Progenitor cell of endocrine pancreas (in vitro differentiated cells): ENCODE measurements at regions not wholly inside any gene's neighbourhood (a gene's known extent, or its start where the extent isn't known, plus 50 kb on each side); places are given as distances from the start of the nearest gene placed in this dataset.

Experiments used
- DNase-seq: peaks from one replicate; pipeline ENCODE4 v3.0.0; 2021; ENCODE audit warnings: low spot score; ENCODE audit not compliant: unreplicated experiment
- H3K27ac Mint-ChIP-seq: 2 replicates; pipeline ENCODE4 v1.8.0; 2021; ENCODE audit warnings: mild to moderate bottlenecking, moderate library complexity, mixed read lengths
- H3K27me3 Mint-ChIP-seq: 2 replicates; pipeline ENCODE4 v1.8.0; 2021; ENCODE audit warnings: mixed read lengths
- H3K36me3 Mint-ChIP-seq: 2 replicates; pipeline ENCODE4 v1.8.0; 2022; ENCODE audit warnings: mixed read lengths; ENCODE audit not compliant: insufficient read depth
- H3K4me1 Mint-ChIP-seq: 2 replicates; pipeline ENCODE4 v1.8.0; 2021; ENCODE audit warnings: low read depth, mixed read lengths
- H3K4me3 Mint-ChIP-seq: 2 replicates; pipeline ENCODE4 v1.8.0; 2021; ENCODE audit warnings: low read depth, mild to moderate bottlenecking, moderate library complexity, mixed read lengths
- H3K9me3 Mint-ChIP-seq: 2 replicates; pipeline ENCODE4 v1.8.0; 2021; ENCODE audit warnings: low read depth, mixed read lengths
- TF ChIP-seq, protein P1 (sequence below): fragments of 200-600 bp; sonication (generic); IDR thresholded peaks from one replicate; pipeline ENCODE4 v1.5.0; 2021; ENCODE audit warnings: antibody characterized with exemption, mild to moderate bottlenecking; ENCODE audit not compliant: unreplicated experiment

DNA sequence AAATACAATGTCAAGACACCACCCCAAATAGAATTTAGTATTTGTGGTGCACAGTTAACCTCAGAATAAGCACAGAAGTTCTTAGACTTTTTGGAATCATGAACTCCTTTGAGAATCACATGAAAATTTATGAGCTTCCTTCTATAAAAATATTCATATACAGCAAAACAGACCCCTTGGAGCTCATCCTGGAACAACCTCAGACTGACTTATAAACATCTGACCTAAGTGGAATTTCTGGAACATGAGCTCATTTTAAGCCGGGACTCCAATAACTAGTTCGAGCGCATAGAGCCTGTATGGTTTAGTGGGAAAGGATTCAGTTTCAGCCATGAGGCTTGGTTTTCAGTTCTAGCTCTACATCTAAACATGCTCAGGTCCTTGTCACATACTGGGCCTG, 192.3 kb downstream of the DEPDC1B start:
- TF ChIP-seq, protein P1, sequence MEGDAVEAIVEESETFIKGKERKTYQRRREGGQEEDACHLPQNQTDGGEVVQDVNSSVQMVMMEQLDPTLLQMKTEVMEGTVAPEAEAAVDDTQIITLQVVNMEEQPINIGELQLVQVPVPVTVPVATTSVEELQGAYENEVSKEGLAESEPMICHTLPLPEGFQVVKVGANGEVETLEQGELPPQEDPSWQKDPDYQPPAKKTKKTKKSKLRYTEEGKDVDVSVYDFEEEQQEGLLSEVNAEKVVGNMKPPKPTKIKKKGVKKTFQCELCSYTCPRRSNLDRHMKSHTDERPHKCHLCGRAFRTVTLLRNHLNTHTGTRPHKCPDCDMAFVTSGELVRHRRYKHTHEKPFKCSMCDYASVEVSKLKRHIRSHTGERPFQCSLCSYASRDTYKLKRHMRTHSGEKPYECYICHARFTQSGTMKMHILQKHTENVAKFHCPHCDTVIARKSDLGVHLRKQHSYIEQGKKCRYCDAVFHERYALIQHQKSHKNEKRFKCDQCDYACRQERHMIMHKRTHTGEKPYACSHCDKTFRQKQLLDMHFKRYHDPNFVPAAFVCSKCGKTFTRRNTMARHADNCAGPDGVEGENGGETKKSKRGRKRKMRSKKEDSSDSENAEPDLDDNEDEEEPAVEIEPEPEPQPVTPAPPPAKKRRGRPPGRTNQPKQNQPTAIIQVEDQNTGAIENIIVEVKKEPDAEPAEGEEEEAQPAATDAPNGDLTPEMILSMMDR = no peak
- no peaks in the 10 kb centered on the region for H3K36me3 Mint-ChIP-seq
- H3K9me3 Mint-ChIP-seq = peaks cover 3% of the 10 kb centered on the region
- H3K27me3 Mint-ChIP-seq = no peaks in the 10 kb centered on the region
- H3K4me3 Mint-ChIP-seq = no peak overlapping the region
- H3K4me1 Mint-ChIP-seq = peaks cover 11% of the 10 kb centered on the region
- no peak for DNase-seq
- no peak overlapping the region for H3K27ac Mint-ChIP-seq

DNA sequence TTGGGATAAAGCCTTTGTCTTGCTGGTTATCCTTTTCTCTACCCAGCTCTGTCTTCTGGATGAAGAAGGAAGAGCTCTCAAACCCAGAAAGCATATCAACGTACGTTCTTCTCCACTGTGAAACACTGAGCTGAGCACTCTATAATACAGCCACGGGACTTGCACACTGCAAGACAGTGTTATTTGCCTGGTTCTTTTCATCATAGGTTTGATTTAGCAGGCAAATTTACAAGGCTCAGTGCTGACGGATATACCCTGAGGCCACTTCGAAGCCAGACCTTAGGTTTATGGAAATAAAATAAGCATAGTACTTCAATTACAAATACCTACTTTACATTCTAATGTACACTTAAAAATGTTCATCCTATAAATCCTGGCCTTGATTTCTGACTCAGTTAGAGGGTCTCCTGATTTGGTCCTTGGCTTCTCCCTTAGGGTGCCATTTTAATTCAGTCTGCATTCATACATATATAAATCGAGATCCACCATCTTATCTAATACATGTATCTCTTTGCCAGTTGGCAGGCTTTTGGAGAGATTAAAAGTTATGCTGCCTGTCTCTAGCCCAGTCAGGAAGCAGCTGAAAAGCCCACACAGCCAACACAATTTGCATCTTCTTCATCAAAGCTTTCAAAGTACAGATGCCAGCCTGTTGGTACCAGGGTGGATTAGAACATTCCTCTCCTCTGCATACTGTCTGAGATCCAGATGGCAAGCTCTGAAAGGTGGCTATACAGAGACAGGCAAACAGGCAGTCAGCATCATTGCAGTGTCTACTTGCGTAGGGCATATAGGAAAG, 194.4 kb downstream of the DEPDC1B start:
- TF ChIP-seq, protein P1 = no peak
- Mint-ChIP-seq H3K36me3 (peaks cover 3% of the 10 kb centered on the region), H3K4me1 (peaks cover 11% of the 10 kb centered on the region), H3K27me3 (no peaks in the 10 kb centered on the region), H3K27ac (no peak overlapping the region), H3K4me3 (no peak overlapping the region), H3K9me3 (peaks cover 3% of the 10 kb centered on the region)
- DNase-seq = no peak

- no peak overlapping the region for H3K27ac Mint-ChIP-seq
- TF ChIP-seq, protein P1 = no peak
- DNase-seq = no peak
- no peaks in the 10 kb centered on the region for H3K27me3 Mint-ChIP-seq
- H3K4me1 Mint-ChIP-seq = peaks cover 9% of the 10 kb centered on the region
- H3K36me3 Mint-ChIP-seq = peaks cover 3% of the 10 kb centered on the region
- no peak overlapping the region for H3K4me3 Mint-ChIP-seq
- H3K9me3 Mint-ChIP-seq = peaks cover 3% of the 10 kb centered on the region
Measured at GRCh38 chr5:60504342-60504741, 195.6 kb downstream of the DEPDC1B start.

DNA sequence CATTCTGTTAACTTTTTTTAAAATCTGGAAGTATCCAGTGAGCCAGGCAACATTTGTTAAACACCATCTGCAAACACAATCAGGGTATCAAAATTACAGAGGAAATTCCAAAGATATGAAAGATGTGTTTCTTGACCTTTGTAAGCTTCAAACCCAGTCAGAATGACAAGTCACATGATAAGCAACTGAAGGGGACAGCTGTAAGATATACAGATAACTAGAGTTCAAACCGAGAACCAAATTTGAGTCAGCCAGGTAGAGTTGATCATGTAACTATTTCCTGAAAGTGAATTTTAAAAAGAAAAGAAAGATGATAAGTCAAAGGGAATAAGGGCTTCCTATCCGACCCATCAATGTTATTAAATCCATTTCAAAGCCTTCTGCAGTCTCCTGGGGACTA, 196.2 kb downstream of the DEPDC1B start:
- DNase-seq = no peak
- H3K27me3 Mint-ChIP-seq = no peaks in the 10 kb centered on the region
- H3K4me3 Mint-ChIP-seq = no peak overlapping the region
- peaks cover 3% of the 10 kb centered on the region for H3K36me3 Mint-ChIP-seq
- peaks cover 9% of the 10 kb centered on the region for H3K4me1 Mint-ChIP-seq
- H3K9me3 Mint-ChIP-seq = peaks cover 3% of the 10 kb centered on the region
- peak overlapping the region; percentile 4 for H3K27ac Mint-ChIP-seq
- TF ChIP-seq, protein P1 = no peak

- no peak for DNase-seq
- TF ChIP-seq, protein P1 = no peak
- Mint-ChIP-seq H3K4me3 (no peak overlapping the region), H3K36me3 (peaks cover 3% of the 10 kb centered on the region), H3K27ac (no peak overlapping the region), H3K9me3 (no peaks in the 10 kb centered on the region), H3K27me3 (no peaks in the 10 kb centered on the region), H3K4me1 (peaks cover 3% of the 10 kb centered on the region)
Measured at GRCh38 chr5:60497706-60498500, 202.1 kb downstream of the DEPDC1B start.
